ENCODE measurements at regions not wholly inside any gene's neighbourhood (a gene's known extent, or its start where the extent isn't known, plus 50 kb on each side); places are given as distances from the start of the nearest gene placed in this dataset.

- no peak for DNase-seq (ENCODE audit: low read depth)
- no peak overlapping the region for H3K4me3 ChIP-seq (ENCODE audit: control insufficient read depth, low read depth, low read length)
- no peak for TF ChIP-seq CTCF (IDR thresholded peaks at IDR 0.05; ENCODE audit: control insufficient read depth, insufficient read depth, low read depth, low read length, missing control alignments)
These were observed 56.2 kb upstream of the TNPO1 start for GRCh38 chr5:72760259-72760658.

GRCh38 chr5:72752909-72753308 is 63.6 kb upstream of the TNPO1 start:
- TF ChIP-seq CTCF (IDR thresholded peaks at IDR 0.05; ENCODE audit: control insufficient read depth, insufficient read depth, low read depth, low read length, missing control alignments), result no peak
- DNase-seq (ENCODE audit: low read depth), result no peak
- H3K4me3 ChIP-seq (ENCODE audit: control insufficient read depth, low read depth, low read length), result no peak overlapping the region

- TF ChIP-seq CTCF (IDR thresholded peaks at IDR 0.05; ENCODE audit: control insufficient read depth, insufficient read depth, low read depth, low read length, missing control alignments), result no peak
- no peak overlapping the region for H3K4me3 ChIP-seq (ENCODE audit: control insufficient read depth, low read depth, low read length)
- DNase-seq (ENCODE audit: low read depth), result no peak
These were observed 67.0 kb upstream of the TNPO1 start for GRCh38 chr5:72749362-72749997.

- H3K4me3 ChIP-seq (ENCODE audit: control insufficient read depth, low read depth, low read length), result no peak overlapping the region
- TF ChIP-seq CTCF (IDR thresholded peaks at IDR 0.05; ENCODE audit: control insufficient read depth, insufficient read depth, low read depth, low read length, missing control alignments), result no peak
These were observed 68.6 kb upstream of the TNPO1 start for GRCh38 chr5:72747826-72748225.

GRCh38 chr5:72746736-72747135 is 69.7 kb upstream of the TNPO1 start:
- DNase-seq (ENCODE audit: low read depth), result no peak
- no peak for TF ChIP-seq CTCF (IDR thresholded peaks at IDR 0.05; ENCODE audit: control insufficient read depth, insufficient read depth, low read depth, low read length, missing control alignments)
- H3K4me3 ChIP-seq (ENCODE audit: control insufficient read depth, low read depth, low read length), result no peak overlapping the region

More at GRCh38 chr5:72747826-72748225, 68.6 kb upstream of the TNPO1 start:
- DNase-seq (ENCODE audit: low read depth), result no peak

- no peak for DNase-seq (ENCODE audit: low read depth)
These were observed 72.3 kb upstream of the TNPO1 start for GRCh38 chr5:72744136-72744535.

More at GRCh38 chr5:72744136-72744535, 72.3 kb upstream of the TNPO1 start:
- TF ChIP-seq CTCF (IDR thresholded peaks at IDR 0.05; ENCODE audit: control insufficient read depth, insufficient read depth, low read depth, low read length, missing control alignments), result no peak
- no peak overlapping the region for H3K4me3 ChIP-seq (ENCODE audit: control insufficient read depth, low read depth, low read length)
